Mesenchymal stem cell (in vitro differentiated cells and primary cell): ENCODE measurements at regions not wholly inside any gene's neighbourhood (a gene's known extent, or its start where the extent isn't known, plus 50 kb on each side); places are given as distances from the start of the nearest gene placed in this dataset.
"Not testable (repeated sequence)": the region's sequence is repeated elsewhere in the genome, so short reads cannot be mapped to it uniquely, and the experiment has no call there.

Source experiments
- DNase-seq: peaks from one replicate; pipeline ENCODE4 v3.0.0-alpha.2; 2013
- H2AFZ ChIP-seq: one replicate; pipeline ENCODE4 v1.6.1; 2013; ENCODE audit warnings: low read depth, mild to moderate bottlenecking, control low read depth, inconsistent platforms, low read length, moderate library complexity
- H2AK5ac ChIP-seq: 2 replicates; pipeline ENCODE4 v1.6.1; 2013; ENCODE audit warnings: low read length, moderate library complexity, mild to moderate bottlenecking, inconsistent platforms; ENCODE audit not compliant: severe bottlenecking
- H2BK120ac ChIP-seq: one replicate; pipeline ENCODE4 v1.6.1; 2013; ENCODE audit warnings: low read depth, mild to moderate bottlenecking, inconsistent platforms, low read length, moderate library complexity
- H2BK12ac ChIP-seq, 2 experiments: one replicate each; pipeline ENCODE4 v1.6.1; 2013; ENCODE audit warnings: inconsistent platforms in 2 of 2, low read length in 2 of 2, mild to moderate bottlenecking in 2 of 2, moderate library complexity in 2 of 2, control low read depth in 1 of 2
- H2BK15ac ChIP-seq: one replicate; pipeline ENCODE4 v1.6.1; 2013; ENCODE audit warnings: mild to moderate bottlenecking, low read depth, inconsistent platforms; ENCODE audit not compliant: poor library complexity, severe bottlenecking
- H2BK5ac ChIP-seq: 2 replicates; pipeline ENCODE4 v1.6.1; 2013; ENCODE audit warnings: low read depth, mild to moderate bottlenecking, low read length, control low read depth, inconsistent platforms; ENCODE audit not compliant: poor library complexity, severe bottlenecking
- H3K14ac ChIP-seq, 2 experiments: one replicate each; pipeline ENCODE4 v1.6.1; 2013; ENCODE audit warnings: inconsistent platforms in 2 of 2, low read length in 2 of 2, control low read depth in 1 of 2, mild to moderate bottlenecking in 1 of 2, moderate library complexity in 1 of 2
- H3K18ac ChIP-seq, 2 experiments: one replicate each; pipeline ENCODE4 v1.6.1; 2013; ENCODE audit warnings: inconsistent platforms in 2 of 2, low read length in 2 of 2, control low read depth in 1 of 2, low read depth in 1 of 2, mild to moderate bottlenecking in 1 of 2
- H3K23ac ChIP-seq, 2 experiments: one replicate each; pipeline ENCODE4 v1.6.1; 2013; ENCODE audit warnings: inconsistent platforms in 2 of 2, low read length in 2 of 2, mild to moderate bottlenecking in 2 of 2, moderate library complexity in 2 of 2, control low read depth in 1 of 2
- H3K27ac ChIP-seq: 2 replicates; pipeline ENCODE4 v1.5.1; 2013; ENCODE audit warnings: mild to moderate bottlenecking, moderate library complexity, low read length, control low read depth, inconsistent platforms; ENCODE audit not compliant: poor library complexity, severe bottlenecking
- H3K27me3 ChIP-seq, 2 experiments: 2 replicates each; pipeline versions ENCODE4 v1.6.1 to v1.7.0; 2013; ENCODE audit warnings: low read length in 2 of 2, mild to moderate bottlenecking in 2 of 2, moderate library complexity in 2 of 2, control low read depth in 1 of 2, inconsistent platforms in 1 of 2; ENCODE audit not compliant: control insufficient read depth in 1 of 2, insufficient read depth in 1 of 2
- H3K36me3 ChIP-seq, 2 experiments: 2 replicates each; pipeline versions ENCODE4 v1.6.1 to v1.7.0; 2013; ENCODE audit warnings: low read length in 2 of 2, control low read depth in 1 of 2, inconsistent platforms in 1 of 2, low read depth in 1 of 2, mild to moderate bottlenecking in 1 of 2; ENCODE audit not compliant: insufficient read depth in 2 of 2, control insufficient read depth in 1 of 2
- H3K4ac ChIP-seq, 2 experiments: one replicate each; pipeline ENCODE4 v1.6.1; 2013; ENCODE audit warnings: inconsistent platforms in 2 of 2, low read length in 2 of 2, mild to moderate bottlenecking in 2 of 2, moderate library complexity in 2 of 2, control low read depth in 1 of 2, low read depth in 1 of 2
- H3K4me1 ChIP-seq: 2 replicates; pipeline ENCODE4 v1.6.1; 2013; ENCODE audit warnings: low read depth, low read length, control low read depth; ENCODE audit not compliant: control insufficient read depth, insufficient read depth
- H3K4me2 ChIP-seq: 2 replicates; pipeline ENCODE4 v1.6.1; 2013; ENCODE audit warnings: low read length, mild to moderate bottlenecking, inconsistent platforms; ENCODE audit not compliant: poor library complexity, severe bottlenecking
- H3K4me3 ChIP-seq, 2 experiments: 2 replicates each; pipeline versions ENCODE4 v1.5.1 to v1.7.0; 2013; ENCODE audit warnings: low read length in 2 of 2, mild to moderate bottlenecking in 2 of 2, control low read depth in 1 of 2, low read depth in 1 of 2; ENCODE audit not compliant: insufficient read depth in 1 of 2
- H3K79me1 ChIP-seq: replicated peaks from 2 replicates; pipeline ENCODE4 v1.6.1; 2013; ENCODE audit warnings: mild to moderate bottlenecking, control low read depth, low read length, inconsistent platforms; ENCODE audit not compliant: poor library complexity, severe bottlenecking
- H3K9ac ChIP-seq: 2 replicates; pipeline ENCODE4 v1.7.0; 2013; ENCODE audit warnings: mild to moderate bottlenecking, low read length, moderate library complexity
- H3K9me3 ChIP-seq: 2 replicates; pipeline ENCODE4 v1.7.0; 2013; ENCODE audit warnings: mild to moderate bottlenecking, low read length; ENCODE audit not compliant: control insufficient read depth
- H4K8ac ChIP-seq: one replicate; pipeline ENCODE4 v1.6.1; 2013; ENCODE audit warnings: inconsistent platforms, mild to moderate bottlenecking, low read length, moderate library complexity
- H4K91ac ChIP-seq: one replicate; pipeline ENCODE4 v1.6.1; 2013; ENCODE audit warnings: mild to moderate bottlenecking, low read length, inconsistent platforms
- WGBS: methylation state at CpG from one replicate; pipeline ENCODE4 v1.1.7; 2013; ENCODE audit warnings: mixed read lengths; 5-methylcytosine and 5-hydroxymethylcytosine counted together

- 81% methylated on average over 3 of the region's 4 CpGs for WGBS
- not testable (repeated sequence) for H3K23ac ChIP-seq, H3K9ac ChIP-seq, H3K4me2 ChIP-seq, H3K27me3 ChIP-seq, H2BK5ac ChIP-seq, H4K8ac ChIP-seq, H2BK12ac ChIP-seq, H3K4me1 ChIP-seq, H2AFZ ChIP-seq, H2BK15ac ChIP-seq, H2AK5ac ChIP-seq, H3K79me1 ChIP-seq, H3K9me3 ChIP-seq, DNase-seq, H3K4ac ChIP-seq, H2BK120ac ChIP-seq, H4K91ac ChIP-seq, H3K36me3 ChIP-seq, H3K4me3 ChIP-seq, H3K27ac ChIP-seq, H3K18ac ChIP-seq, H3K14ac ChIP-seq
These were observed 98.0 kb downstream of the MRPL57 start for GRCh38 chr13:21274457-21274856.

- H2BK120ac ChIP-seq: no peak overlapping the region
- 80% methylated on average over 1 of the region's 2 CpGs for WGBS
- H3K4me1 ChIP-seq: no peaks in the 10 kb centered on the region
- H2BK5ac ChIP-seq: no peak overlapping the region
- no peak overlapping the region for H3K4me3 ChIP-seq
- no peak overlapping the region for H3K23ac ChIP-seq
- no peaks in the 10 kb centered on the region for H3K27me3 ChIP-seq
- H2AFZ ChIP-seq: no peak overlapping the region
- H3K4me2 ChIP-seq: no peak overlapping the region
- no peak for DNase-seq
- no peak overlapping the region for H4K91ac ChIP-seq
- no peak overlapping the region for H4K8ac ChIP-seq
- H3K14ac ChIP-seq: no peak overlapping the region
- H3K36me3 ChIP-seq: no peaks in the 10 kb centered on the region
- H2AK5ac ChIP-seq: no peak overlapping the region
- no peak overlapping the region for H3K4ac ChIP-seq
- no peak overlapping the region for H3K18ac ChIP-seq
- no peak overlapping the region for H2BK15ac ChIP-seq
- H3K9me3 ChIP-seq: peaks cover 3% of the 10 kb centered on the region
- no peak overlapping the region for H2BK12ac ChIP-seq
- no peak overlapping the region for H3K27ac ChIP-seq
- H3K9ac ChIP-seq: no peak overlapping the region
- no peaks in the 10 kb centered on the region for H3K79me1 ChIP-seq
These were observed 105.6 kb downstream of the MRPL57 start for GRCh38 chr13:21282065-21282464.

GRCh38 chr13:21287331-21287907 is 111.0 kb downstream of the MRPL57 start:
- H2BK120ac ChIP-seq: no peak overlapping the region
- no peak overlapping the region for H3K9ac ChIP-seq
- WGBS: 75% methylated on average over 19 of the region's 20 CpGs
- peaks cover 3% of the 10 kb centered on the region for H3K9me3 ChIP-seq
- no peak overlapping the region for H3K18ac ChIP-seq
- H3K14ac ChIP-seq: no peak overlapping the region
- H2BK15ac ChIP-seq: no peak overlapping the region
- no peak overlapping the region for H4K91ac ChIP-seq
- no peak overlapping the region for H4K8ac ChIP-seq
- H3K4ac ChIP-seq: no peak overlapping the region
- no peak overlapping the region for H2BK5ac ChIP-seq
- H3K4me3 ChIP-seq: no peak overlapping the region
- DNase-seq: no peak
- H3K4me2 ChIP-seq: no peak overlapping the region
- no peak overlapping the region for H2BK12ac ChIP-seq
- no peaks in the 10 kb centered on the region for H3K27me3 ChIP-seq
- no peak overlapping the region for H3K23ac ChIP-seq
- no peaks in the 10 kb centered on the region for H3K36me3 ChIP-seq
- H3K27ac ChIP-seq: no peak overlapping the region
- H2AFZ ChIP-seq: no peak overlapping the region
- no peaks in the 10 kb centered on the region for H3K4me1 ChIP-seq
- no peak overlapping the region for H2AK5ac ChIP-seq
- no peaks in the 10 kb centered on the region for H3K79me1 ChIP-seq

- Histone ChIP-seq H2AK5ac (no peak overlapping the region), H3K9me3 (peaks cover under 1% of the 10 kb centered on the region), H2BK15ac (no peak overlapping the region), H3K9ac (no peak overlapping the region), H3K4me1 (no peaks in the 10 kb centered on the region), H3K36me3 (no peaks in the 10 kb centered on the region), H3K18ac (no peak overlapping the region), H2BK5ac (no peak overlapping the region), H4K91ac (no peak overlapping the region), H2AFZ (no peak overlapping the region), H2BK12ac (no peak overlapping the region), H3K27ac (no peak overlapping the region), H3K79me1 (no peaks in the 10 kb centered on the region), H2BK120ac (no peak overlapping the region), H3K27me3 (no peaks in the 10 kb centered on the region), H3K4me3 (no peak overlapping the region), H3K4me2 (no peak overlapping the region), H3K23ac (no peak overlapping the region), H3K14ac (no peak overlapping the region), H3K4ac (no peak overlapping the region), H4K8ac (no peak overlapping the region)
- DNase-seq: no peak
- WGBS: 89% methylated on average over 5 of the region's 5 CpGs
These were observed 113.0 kb downstream of the MRPL57 start for GRCh38 chr13:21289475-21289874.
